H9 (cell line): ENCODE measurements at regions not wholly inside any gene's neighbourhood (a gene's known extent, or its start where the extent isn't known, plus 50 kb on each side); places are given as distances from the start of the nearest gene placed in this dataset.

Source experiments
- DNase-seq: peaks from one replicate; pipeline ENCODE4 v3.0.0-alpha.2; 2017
- H2AFZ ChIP-seq: one replicate; pipeline ENCODE4 v1.6.1; 2013; ENCODE audit warnings: mild to moderate bottlenecking, low read length, control low read depth, moderate library complexity
- H2AK5ac ChIP-seq: 2 replicates; pipeline ENCODE4 v1.6.1; 2013; ENCODE audit warnings: low read length, control low read depth, mixed read lengths; ENCODE audit not compliant: insufficient read length
- H2BK120ac ChIP-seq: one replicate; pipeline ENCODE4 v1.6.1; 2013; ENCODE audit warnings: low read depth, mild to moderate bottlenecking, low read length, control low read depth, inconsistent platforms; ENCODE audit not compliant: poor library complexity, severe bottlenecking
- H2BK12ac ChIP-seq: 2 replicates; pipeline ENCODE4 v1.6.1; 2013; ENCODE audit warnings: low read length, control low read depth, mixed read lengths, low read depth; ENCODE audit not compliant: insufficient read length
- H2BK15ac ChIP-seq: 2 replicates; pipeline ENCODE4 v1.6.1; 2013; ENCODE audit warnings: low read depth, low read length, control low read depth
- H2BK20ac ChIP-seq: one replicate; pipeline ENCODE4 v1.6.1; 2013; ENCODE audit warnings: low read depth, mild to moderate bottlenecking, low read length, control low read depth, inconsistent platforms; ENCODE audit not compliant: poor library complexity, severe bottlenecking
- H2BK5ac ChIP-seq: 2 replicates; pipeline ENCODE4 v1.6.1; 2013; ENCODE audit warnings: low read length, control low read depth, mixed read lengths; ENCODE audit not compliant: insufficient read length
- H3K14ac ChIP-seq: 2 replicates; pipeline ENCODE4 v1.6.1; 2013; ENCODE audit warnings: low read length, control low read depth; ENCODE audit not compliant: insufficient read depth
- H3K18ac ChIP-seq: 2 replicates; pipeline ENCODE4 v1.6.1; 2013; ENCODE audit warnings: low read depth, mild to moderate bottlenecking, mixed read lengths, low read length, control low read depth; ENCODE audit not compliant: insufficient read length
- H3K23ac ChIP-seq: 2 replicates; pipeline ENCODE4 v1.6.1; 2013; ENCODE audit warnings: low read length, control low read depth, mixed read lengths, low read depth; ENCODE audit not compliant: insufficient read length
- H3K23me2 ChIP-seq: 2 replicates; pipeline ENCODE4 v1.6.1; 2013; ENCODE audit warnings: low read depth, mild to moderate bottlenecking, mixed read lengths, low read length, control low read depth; ENCODE audit not compliant: insufficient read length, poor library complexity, severe bottlenecking
- H3K27ac ChIP-seq: 2 replicates; pipeline ENCODE4 v1.5.1; 2013; ENCODE audit warnings: low read length, control low read depth, mixed read lengths, low read depth; ENCODE audit not compliant: insufficient read length
- H3K27me3 ChIP-seq: 2 replicates; pipeline ENCODE4 v1.6.1; 2013; ENCODE audit warnings: low read length, control low read depth, inconsistent platforms; ENCODE audit not compliant: insufficient read depth
- H3K4ac ChIP-seq: 2 replicates; pipeline ENCODE4 v1.6.1; 2013; ENCODE audit warnings: low read depth, mild to moderate bottlenecking, control low read depth, inconsistent platforms, low read length, moderate library complexity
- H3K4me1 ChIP-seq: 2 replicates; pipeline ENCODE4 v1.6.1; 2013; ENCODE audit warnings: low read length, control low read depth, inconsistent platforms; ENCODE audit not compliant: insufficient read depth
- H3K4me2 ChIP-seq: 2 replicates; pipeline ENCODE4 v1.6.1; 2013; ENCODE audit warnings: low read length, control low read depth, mixed read lengths; ENCODE audit not compliant: insufficient read length, insufficient read depth
- H3K56ac ChIP-seq: 2 replicates; pipeline ENCODE4 v1.6.1; 2013; ENCODE audit warnings: low read depth, mild to moderate bottlenecking, mixed read lengths, low read length, control low read depth; ENCODE audit not compliant: insufficient read length
- H3K79me1 ChIP-seq: 2 replicates; pipeline ENCODE4 v1.6.1; 2013; ENCODE audit warnings: low read depth, mild to moderate bottlenecking, moderate library complexity, low read length, control low read depth, inconsistent platforms; ENCODE audit not compliant: insufficient read depth, poor library complexity, severe bottlenecking
- H3K79me2 ChIP-seq: 2 replicates; pipeline ENCODE4 v1.6.1; 2013; ENCODE audit warnings: low read length, control low read depth, inconsistent platforms; ENCODE audit not compliant: insufficient read depth
- H3K9ac ChIP-seq: 2 replicates; pipeline ENCODE4 v1.6.1; 2013; ENCODE audit warnings: low read length, control low read depth, mixed read lengths; ENCODE audit not compliant: insufficient read length; ENCODE audit errors: extremely low read depth
- H3K9me3 ChIP-seq: one replicate; pipeline ENCODE4 v1.6.1; 2013; ENCODE audit warnings: low read depth, low read length, inconsistent platforms; ENCODE audit not compliant: control insufficient read depth
- H3T11ph ChIP-seq: one replicate; pipeline ENCODE4 v1.6.1; 2013; ENCODE audit warnings: mild to moderate bottlenecking, low read length, control low read depth, inconsistent platforms
- H4K20me1 ChIP-seq: one replicate; pipeline ENCODE4 v1.6.1; 2013; ENCODE audit not compliant: control insufficient read depth, insufficient read length, insufficient read depth
- H4K5ac ChIP-seq: 2 replicates; pipeline ENCODE4 v1.6.1; 2013; ENCODE audit warnings: low read depth, mild to moderate bottlenecking, mixed read lengths, low read length, control low read depth; ENCODE audit not compliant: insufficient read length
- H4K8ac ChIP-seq: replicated peaks from 2 replicates; pipeline ENCODE4 v1.6.1; 2013; ENCODE audit warnings: low read length, control low read depth, mixed read lengths, low read depth; ENCODE audit not compliant: insufficient read length
- H4K91ac ChIP-seq: 2 replicates; pipeline ENCODE4 v1.6.1; 2013; ENCODE audit warnings: low read depth, mild to moderate bottlenecking, moderate library complexity, mixed read lengths, low read length, control low read depth; ENCODE audit not compliant: insufficient read length
- H3K27ac Mint-ChIP-seq, 3 experiments: 2 replicates in 2 of 3; 3 replicates in 1 of 3; pipeline ENCODE4 v1.8.0; 2020 to 2021; ENCODE audit warnings: mixed read lengths in 3 of 3, mild to moderate bottlenecking in 1 of 3, moderate library complexity in 1 of 3
- H3K27me3 Mint-ChIP-seq: 2 replicates; pipeline ENCODE4 v1.8.0; 2021; ENCODE audit warnings: low read depth, mild to moderate bottlenecking, moderate library complexity, mixed read lengths
- H3K36me3 Mint-ChIP-seq, 3 experiments: 2 replicates in 2 of 3; 3 replicates in 1 of 3; pipeline ENCODE4 v1.8.0; 2020 to 2021; ENCODE audit warnings: low read depth in 3 of 3, mixed read lengths in 3 of 3; ENCODE audit not compliant: insufficient read depth in 1 of 3
- H3K4me1 Mint-ChIP-seq, 2 experiments: 2 replicates each; pipeline ENCODE4 v1.8.0; 2020; ENCODE audit warnings: mixed read lengths in 2 of 2
- H3K4me3 Mint-ChIP-seq, 2 experiments: 2 replicates in 1 of 2; 3 replicates in 1 of 2; pipeline ENCODE4 v1.8.0; 2020 to 2021; ENCODE audit warnings: mild to moderate bottlenecking in 2 of 2, mixed read lengths in 2 of 2, moderate library complexity in 1 of 2
- H3K9me3 Mint-ChIP-seq, 2 experiments: 2 replicates in 1 of 2; 3 replicates in 1 of 2; pipeline ENCODE4 v1.8.0; 2020; ENCODE audit warnings: mild to moderate bottlenecking in 2 of 2, mixed read lengths in 2 of 2, moderate library complexity in 1 of 2
- WGBS: extraction: QIAGEN DNeasy Blood & Tissue Kit; methylation state at CpG from one replicate; pipeline ENCODE4 v1.1.7; 2013; ENCODE audit warnings: missing lambda C conversion rate, low lambda C conversion rate, mixed read lengths; ENCODE audit not compliant: insufficient read length; ENCODE audit errors: extremely low coverage; 5-methylcytosine and 5-hydroxymethylcytosine counted together
- TF ChIP-seq, protein P1 (sequence below): fragments of 200-600 bp; sonication (generic); conservative IDR thresholded peaks from 3 replicates; pipeline ENCODE4 v1.8.0; 2021; ENCODE audit warnings: antibody characterized with exemption, mild to moderate bottlenecking

DNA sequence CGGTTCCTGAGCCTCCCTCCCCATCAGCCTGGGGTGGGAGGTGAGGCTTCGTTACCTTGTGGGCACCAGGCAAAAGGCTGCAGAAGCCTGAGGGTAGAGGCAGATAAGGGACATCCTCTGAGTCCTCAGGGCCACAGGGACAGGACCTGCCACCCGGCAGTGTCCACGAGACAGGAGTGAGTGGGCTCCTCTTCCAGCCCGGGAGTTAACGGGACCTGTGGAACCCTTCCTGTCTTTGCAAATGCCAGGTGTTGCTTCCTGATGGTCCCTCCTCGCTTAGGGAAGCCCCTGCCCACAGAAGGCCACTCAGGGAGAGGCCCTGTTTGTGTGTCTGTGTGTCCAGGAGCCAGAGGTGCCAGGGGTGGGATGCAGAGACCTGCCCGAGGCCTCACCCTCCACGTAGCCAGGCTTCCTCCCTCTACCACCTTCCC lies 111.1 kb upstream of the ALDH1A3 start:
- Mint-ChIP-seq H3K4me3 (no peak overlapping the region), H3K36me3 (peaks cover 0 to 5% (median 0%) of the 10 kb centered on the region in 3 experiments; a peak in 1 of 7 replicates), H3K9me3 (peaks cover 2 to 4% of the 10 kb centered on the region in 2 experiments; a peak in 4 of 5 replicates), H3K4me1 (peaks cover 23 to 36% of the 10 kb centered on the region in 2 experiments), H3K27ac (no peak overlapping the region), H3K27me3 (peaks cover 2% of the 10 kb centered on the region)
- H3K14ac ChIP-seq, result no peak overlapping the region
- no peak overlapping the region for H3K4ac ChIP-seq
- no peak overlapping the region for H2BK120ac ChIP-seq
- WGBS, result no CpG with 5 or more reads among the region's 9 CpGs
- TF ChIP-seq, protein P1, sequence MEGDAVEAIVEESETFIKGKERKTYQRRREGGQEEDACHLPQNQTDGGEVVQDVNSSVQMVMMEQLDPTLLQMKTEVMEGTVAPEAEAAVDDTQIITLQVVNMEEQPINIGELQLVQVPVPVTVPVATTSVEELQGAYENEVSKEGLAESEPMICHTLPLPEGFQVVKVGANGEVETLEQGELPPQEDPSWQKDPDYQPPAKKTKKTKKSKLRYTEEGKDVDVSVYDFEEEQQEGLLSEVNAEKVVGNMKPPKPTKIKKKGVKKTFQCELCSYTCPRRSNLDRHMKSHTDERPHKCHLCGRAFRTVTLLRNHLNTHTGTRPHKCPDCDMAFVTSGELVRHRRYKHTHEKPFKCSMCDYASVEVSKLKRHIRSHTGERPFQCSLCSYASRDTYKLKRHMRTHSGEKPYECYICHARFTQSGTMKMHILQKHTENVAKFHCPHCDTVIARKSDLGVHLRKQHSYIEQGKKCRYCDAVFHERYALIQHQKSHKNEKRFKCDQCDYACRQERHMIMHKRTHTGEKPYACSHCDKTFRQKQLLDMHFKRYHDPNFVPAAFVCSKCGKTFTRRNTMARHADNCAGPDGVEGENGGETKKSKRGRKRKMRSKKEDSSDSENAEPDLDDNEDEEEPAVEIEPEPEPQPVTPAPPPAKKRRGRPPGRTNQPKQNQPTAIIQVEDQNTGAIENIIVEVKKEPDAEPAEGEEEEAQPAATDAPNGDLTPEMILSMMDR, result no peak
- no peaks in the 10 kb centered on the region for H4K20me1 ChIP-seq
- H3K9me3 ChIP-seq, result no peaks in the 10 kb centered on the region
- no peaks in the 10 kb centered on the region for H3K23me2 ChIP-seq
- no peak overlapping the region for H3K27ac ChIP-seq
- H4K5ac ChIP-seq, result no peak overlapping the region
- H3K9ac ChIP-seq, result no peak overlapping the region
- H3T11ph ChIP-seq, result no peak overlapping the region
- H3K18ac ChIP-seq, result no peak overlapping the region
- H3K27me3 ChIP-seq, result no peaks in the 10 kb centered on the region
- H3K23ac ChIP-seq, result no peak overlapping the region
- no peak overlapping the region for H2AFZ ChIP-seq
- H2BK12ac ChIP-seq, result no peak overlapping the region
- no peak overlapping the region for H3K4me2 ChIP-seq
- no peak overlapping the region for H4K8ac ChIP-seq
- H2BK5ac ChIP-seq, result no peak overlapping the region
- no peak overlapping the region for H2BK15ac ChIP-seq
- 0 out of 2 replicates have a peak, but pooled peaks cover 5% of the 10 kb centered on the region for H3K4me1 ChIP-seq
- no peak overlapping the region for H4K91ac ChIP-seq
- no peak overlapping the region for H3K56ac ChIP-seq
- no peak overlapping the region for H2BK20ac ChIP-seq
- H2AK5ac ChIP-seq, result no peak overlapping the region
- DNase-seq, result no peak
- H3K79me1 ChIP-seq, result no peaks in the 10 kb centered on the region
- no peaks in the 10 kb centered on the region for H3K79me2 ChIP-seq
